ENCODE measurements at regions not wholly inside any gene's neighbourhood (a gene's known extent, or its start where the extent isn't known, plus 50 kb on each side); places are given as distances from the start of the nearest gene placed in this dataset.

DNA sequence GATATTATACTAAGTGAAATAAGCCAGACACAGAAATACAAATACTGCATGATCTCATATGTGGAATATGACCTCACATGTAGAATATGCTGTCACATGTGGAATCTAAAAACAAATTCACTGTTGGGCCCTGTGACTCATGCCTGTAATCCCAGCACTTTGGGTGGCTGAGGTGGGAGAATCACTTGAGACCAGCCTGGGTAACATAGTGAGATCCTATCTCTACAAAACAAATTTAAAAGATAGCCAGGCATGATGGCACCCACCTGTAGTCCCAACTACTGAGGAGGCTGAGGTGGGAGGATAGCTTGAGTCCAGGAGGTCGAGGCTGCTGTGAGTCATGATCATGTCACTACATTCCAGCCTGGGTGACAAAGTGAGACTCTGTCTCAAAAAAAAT lies 160.3 kb downstream of the PTEN start:
- peaks cover 22% of the 10 kb centered on the region for H3K4me1 ChIP-seq (ENCODE audit: insufficient read depth, low read length)
- H3K27me3 ChIP-seq (ENCODE audit: insufficient read depth, low read length) = no peaks in the 10 kb centered on the region
- no peaks in the 10 kb centered on the region for H3K9me3 ChIP-seq (ENCODE audit: low read depth, low read length)
- H3K4me3 ChIP-seq (ENCODE audit: low read length) = no peak overlapping the region

GRCh38 chr10:88026031-88026430 lies 162.6 kb downstream of the PTEN start:
- Histone ChIP-seq H3K9me3 (ENCODE audit: low read depth, low read length) (no peaks in the 10 kb centered on the region), H3K27me3 (ENCODE audit: insufficient read depth, low read length) (no peaks in the 10 kb centered on the region), H3K4me3 (ENCODE audit: low read length) (no peak overlapping the region), H3K4me1 (ENCODE audit: insufficient read depth, low read length) (peaks cover 24% of the 10 kb centered on the region)

DNA sequence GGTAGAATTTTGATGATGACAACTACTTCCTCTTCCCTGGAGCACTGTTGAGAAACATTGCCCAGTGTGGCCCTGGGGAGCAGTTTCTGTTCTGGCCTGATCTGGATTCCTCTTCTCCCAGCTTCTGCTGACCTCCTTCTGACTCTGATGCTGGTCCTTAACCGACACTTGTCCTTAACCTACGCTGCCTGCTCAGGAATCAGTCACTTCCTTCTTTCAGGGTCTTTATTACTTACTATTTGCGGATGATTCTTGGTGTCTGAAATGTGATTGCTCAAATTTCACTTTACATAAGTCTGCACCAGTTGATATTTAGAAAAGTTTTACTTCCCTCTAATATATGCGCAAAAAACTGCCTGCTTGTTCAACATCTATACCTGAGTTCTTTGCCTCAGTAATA lies 164.1 kb downstream of the PTEN start:
- no peaks in the 10 kb centered on the region for H3K9me3 ChIP-seq (ENCODE audit: low read depth, low read length)
- H3K4me1 ChIP-seq (ENCODE audit: insufficient read depth, low read length) = peaks cover 24% of the 10 kb centered on the region
- H3K27me3 ChIP-seq (ENCODE audit: insufficient read depth, low read length) = no peaks in the 10 kb centered on the region
- no peak overlapping the region for H3K4me3 ChIP-seq (ENCODE audit: low read length)

DNA sequence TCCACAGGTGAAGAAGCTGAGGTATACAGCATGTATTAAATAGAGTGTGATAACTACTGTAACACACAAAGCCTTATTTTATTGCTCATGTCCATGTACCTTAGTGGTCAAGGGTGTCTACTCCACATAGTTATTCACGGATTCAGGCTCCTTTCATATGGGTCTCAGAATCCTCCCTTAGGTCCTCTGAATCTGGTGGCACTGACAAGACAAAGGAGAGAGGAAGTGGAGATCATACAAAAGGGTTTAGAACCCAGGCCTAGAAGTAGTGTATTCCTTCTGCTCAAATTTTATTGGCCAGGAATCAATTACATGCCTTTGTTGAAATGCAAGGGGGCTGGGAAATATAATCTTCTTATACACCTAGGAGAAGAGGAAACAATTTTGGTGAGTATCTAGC lies 164.6 kb downstream of the PTEN start:
- H3K27me3 ChIP-seq (ENCODE audit: insufficient read depth, low read length) = no peaks in the 10 kb centered on the region
- H3K4me3 ChIP-seq (ENCODE audit: low read length) = no peak overlapping the region
- H3K9me3 ChIP-seq (ENCODE audit: low read depth, low read length) = no peaks in the 10 kb centered on the region
- peaks cover 24% of the 10 kb centered on the region for H3K4me1 ChIP-seq (ENCODE audit: insufficient read depth, low read length)

DNA sequence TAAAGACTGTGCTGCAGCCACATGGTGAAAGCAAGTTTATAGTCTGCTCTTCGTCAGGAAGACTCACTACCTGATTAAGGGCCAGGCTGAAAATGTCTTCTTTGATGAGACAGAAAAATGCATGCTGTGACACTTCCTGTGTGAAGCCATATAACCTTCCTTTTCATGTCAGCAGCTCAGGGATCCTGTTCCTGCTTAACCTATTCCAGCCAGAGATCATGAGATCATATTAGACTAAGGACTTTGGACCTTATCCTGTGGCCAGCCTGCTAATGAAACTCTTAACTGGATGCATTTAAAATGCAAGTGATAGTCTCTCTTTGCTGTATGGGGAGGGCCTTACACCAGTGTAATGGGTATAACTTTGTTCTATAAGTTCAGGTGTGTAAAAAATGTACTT lies 165.2 kb downstream of the PTEN start:
- Histone ChIP-seq H3K27me3 (ENCODE audit: insufficient read depth, low read length) (no peaks in the 10 kb centered on the region), H3K9me3 (ENCODE audit: low read depth, low read length) (no peaks in the 10 kb centered on the region), H3K4me3 (ENCODE audit: low read length) (no peak overlapping the region), H3K4me1 (ENCODE audit: insufficient read depth, low read length) (peaks cover 24% of the 10 kb centered on the region)

DNA sequence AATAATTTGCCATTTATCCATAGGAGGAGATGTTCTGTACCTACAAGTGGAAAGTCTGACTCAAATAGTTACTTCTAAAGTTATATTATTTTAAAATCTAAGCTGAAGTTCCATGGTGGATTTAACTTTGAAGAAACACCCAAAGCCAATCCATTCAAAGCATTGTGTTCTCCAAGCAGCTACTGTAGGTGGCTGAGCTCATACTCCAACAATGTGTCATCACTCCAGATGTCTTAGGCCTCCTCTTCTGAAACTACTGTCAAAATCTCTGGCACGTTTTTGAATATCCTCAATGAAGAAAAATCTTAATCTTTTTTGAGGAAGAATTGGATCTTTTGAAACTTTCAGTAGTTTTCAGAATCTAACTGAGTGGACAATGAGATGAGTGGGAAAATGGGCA lies 169.1 kb downstream of the PTEN start:
- Histone ChIP-seq H3K4me1 (ENCODE audit: insufficient read depth, low read length) (peaks cover 16% of the 10 kb centered on the region), H3K9me3 (ENCODE audit: low read depth, low read length) (no peaks in the 10 kb centered on the region), H3K4me3 (ENCODE audit: low read length) (no peak overlapping the region), H3K27me3 (ENCODE audit: insufficient read depth, low read length) (no peaks in the 10 kb centered on the region)

GRCh38 chr10:88033385-88033784 lies 170.0 kb downstream of the PTEN start:
- Histone ChIP-seq H3K4me3 (ENCODE audit: low read length) (no peak overlapping the region), H3K9me3 (ENCODE audit: low read depth, low read length) (no peaks in the 10 kb centered on the region), H3K4me1 (ENCODE audit: insufficient read depth, low read length) (peaks cover 16% of the 10 kb centered on the region), H3K27me3 (ENCODE audit: insufficient read depth, low read length) (no peaks in the 10 kb centered on the region)

DNA sequence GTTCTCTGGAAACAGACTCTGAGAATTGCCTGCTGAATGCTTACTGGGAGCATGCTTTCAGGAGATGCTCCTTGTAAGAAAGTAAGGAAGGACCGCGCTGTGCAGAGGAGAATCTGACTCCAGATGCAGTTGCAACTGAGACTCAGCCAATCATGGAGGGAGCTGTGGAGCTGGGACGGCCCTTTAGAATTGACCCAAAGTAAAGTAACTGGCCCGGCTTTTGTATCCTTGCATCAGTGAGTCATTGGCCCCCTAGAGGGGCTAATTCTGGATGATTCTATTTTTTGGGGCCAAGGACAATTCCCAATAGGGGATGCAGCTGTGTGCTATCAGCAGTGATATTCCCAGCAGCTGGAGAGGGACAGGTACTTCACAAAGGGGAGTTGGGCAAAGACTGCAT lies 170.4 kb downstream of the PTEN start:
- no peaks in the 10 kb centered on the region for H3K9me3 ChIP-seq (ENCODE audit: low read depth, low read length)
- H3K4me1 ChIP-seq (ENCODE audit: insufficient read depth, low read length) = peaks cover 15% of the 10 kb centered on the region
- H3K4me3 ChIP-seq (ENCODE audit: low read length) = no peak overlapping the region
- no peaks in the 10 kb centered on the region for H3K27me3 ChIP-seq (ENCODE audit: insufficient read depth, low read length)

- H3K27me3 ChIP-seq (ENCODE audit: insufficient read depth, low read length) = no peaks in the 10 kb centered on the region
- H3K9me3 ChIP-seq (ENCODE audit: low read depth, low read length) = no peaks in the 10 kb centered on the region
- peaks cover 14% of the 10 kb centered on the region for H3K4me1 ChIP-seq (ENCODE audit: insufficient read depth, low read length)
- no peak overlapping the region for H3K4me3 ChIP-seq (ENCODE audit: low read length)
Measured at GRCh38 chr10:88036126-88036525, 172.7 kb downstream of the PTEN start.

DNA sequence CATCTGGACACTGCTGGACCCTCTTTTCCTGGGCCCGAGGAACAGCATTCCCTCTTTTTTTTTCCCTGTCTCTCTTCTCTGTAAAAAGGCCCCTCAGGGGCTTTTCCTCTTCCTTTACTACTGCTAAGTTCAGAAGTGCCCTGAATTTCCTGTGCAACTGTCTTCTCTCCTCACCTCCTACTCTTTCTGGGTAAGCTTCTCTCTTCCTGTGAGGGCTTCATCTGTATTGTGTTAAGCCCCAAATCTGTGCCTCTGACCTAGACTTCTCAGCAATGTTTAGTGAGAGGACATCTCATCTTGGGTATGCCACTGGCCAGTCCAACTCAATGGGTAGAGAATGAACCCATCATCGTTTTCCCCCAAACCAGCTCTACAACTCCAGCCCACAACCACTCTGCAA lies 174.2 kb downstream of the PTEN start:
- H3K4me3 ChIP-seq (ENCODE audit: low read length) = no peak overlapping the region
- no peaks in the 10 kb centered on the region for H3K9me3 ChIP-seq (ENCODE audit: low read depth, low read length)
- peaks cover 25% of the 10 kb centered on the region for H3K4me1 ChIP-seq (ENCODE audit: insufficient read depth, low read length)
- no peaks in the 10 kb centered on the region for H3K27me3 ChIP-seq (ENCODE audit: insufficient read depth, low read length)

DNA sequence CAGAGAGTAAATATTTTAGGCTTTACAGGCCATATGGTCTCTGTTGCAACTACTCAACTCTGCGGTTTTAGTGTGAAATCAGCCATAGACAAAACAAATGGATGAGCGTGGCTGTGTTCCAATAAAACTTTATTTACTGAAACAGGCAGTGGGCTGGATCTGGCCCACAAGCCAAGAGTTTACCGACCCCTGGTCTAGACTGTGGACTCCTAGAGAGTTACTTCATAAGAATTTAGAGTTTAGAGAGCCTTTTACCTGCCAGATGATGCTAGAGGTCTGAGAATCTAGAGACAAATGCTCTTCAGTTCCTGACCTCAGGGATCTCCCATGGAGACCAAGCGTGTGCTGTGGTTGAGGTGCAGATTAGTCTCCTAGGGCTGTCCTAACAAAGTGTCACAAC lies 174.8 kb downstream of the PTEN start:
- no peaks in the 10 kb centered on the region for H3K9me3 ChIP-seq (ENCODE audit: low read depth, low read length)

GRCh38 chr10:88039496-88040200 lies 176.2 kb downstream of the PTEN start:
- no peaks in the 10 kb centered on the region for H3K27me3 ChIP-seq (ENCODE audit: insufficient read depth, low read length)
- H3K9me3 ChIP-seq (ENCODE audit: low read depth, low read length) = no peaks in the 10 kb centered on the region
- no peak overlapping the region for H3K4me3 ChIP-seq (ENCODE audit: low read length)
- H3K4me1 ChIP-seq (ENCODE audit: insufficient read depth, low read length) = peaks cover 35% of the 10 kb centered on the region

More for the DNA sequence above, 174.8 kb downstream of the PTEN start:
- H3K4me1 ChIP-seq (ENCODE audit: insufficient read depth, low read length) = peaks cover 31% of the 10 kb centered on the region
- H3K27me3 ChIP-seq (ENCODE audit: insufficient read depth, low read length) = no peaks in the 10 kb centered on the region
- H3K4me3 ChIP-seq (ENCODE audit: low read length) = no peak overlapping the region

GRCh38 chr10:88041243-88042159 lies 178.1 kb downstream of the PTEN start:
- H3K27me3 ChIP-seq (ENCODE audit: insufficient read depth, low read length) = no peaks in the 10 kb centered on the region
- H3K4me1 ChIP-seq (ENCODE audit: insufficient read depth, low read length) = peaks cover 54% of the 10 kb centered on the region
- H3K9me3 ChIP-seq (ENCODE audit: low read depth, low read length) = no peaks in the 10 kb centered on the region
- no peak overlapping the region for H3K4me3 ChIP-seq (ENCODE audit: low read length)

GRCh38 chr10:88042160-88043100 lies 179.0 kb downstream of the PTEN start:
- H3K4me3 ChIP-seq (ENCODE audit: low read length) = no peak overlapping the region
- no peaks in the 10 kb centered on the region for H3K9me3 ChIP-seq (ENCODE audit: low read depth, low read length)
- H3K4me1 ChIP-seq (ENCODE audit: insufficient read depth, low read length) = peaks cover 62% of the 10 kb centered on the region
- H3K27me3 ChIP-seq (ENCODE audit: insufficient read depth, low read length) = no peaks in the 10 kb centered on the region

GRCh38 chr10:88045096-88045495 lies 181.7 kb downstream of the PTEN start:
- no peaks in the 10 kb centered on the region for H3K27me3 ChIP-seq (ENCODE audit: insufficient read depth, low read length)
- peaks cover 49% of the 10 kb centered on the region for H3K4me1 ChIP-seq (ENCODE audit: insufficient read depth, low read length)
- H3K9me3 ChIP-seq (ENCODE audit: low read depth, low read length) = no peaks in the 10 kb centered on the region
- no peak overlapping the region for H3K4me3 ChIP-seq (ENCODE audit: low read length)

Data from mononuclear cell (primary cell).